ENCODE measurements at regions not wholly inside any gene's neighbourhood (a gene's known extent, or its start where the extent isn't known, plus 50 kb on each side); places are given as distances from the start of the nearest gene placed in this dataset.

DNA sequence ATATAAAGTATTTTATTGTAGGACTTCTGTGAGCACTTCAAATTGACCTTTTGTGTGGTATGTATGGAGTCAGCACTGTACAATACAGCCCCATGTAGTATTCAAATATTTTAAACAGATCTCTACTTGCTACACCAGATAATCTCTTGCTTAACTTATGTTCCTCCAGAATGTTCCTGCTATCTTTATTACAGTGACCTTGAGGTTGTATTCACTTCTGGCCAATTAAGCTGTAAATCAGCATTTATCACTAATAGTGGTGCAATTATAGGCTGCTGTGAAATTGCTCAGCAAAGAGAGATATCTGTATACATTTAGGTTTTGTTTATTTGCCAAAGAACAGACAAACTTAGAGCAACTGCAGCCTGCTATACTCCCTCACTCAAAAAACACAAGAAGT lies 1218.6 kb downstream of the PCDH17 start:
- TF ChIP-seq, protein P1, sequence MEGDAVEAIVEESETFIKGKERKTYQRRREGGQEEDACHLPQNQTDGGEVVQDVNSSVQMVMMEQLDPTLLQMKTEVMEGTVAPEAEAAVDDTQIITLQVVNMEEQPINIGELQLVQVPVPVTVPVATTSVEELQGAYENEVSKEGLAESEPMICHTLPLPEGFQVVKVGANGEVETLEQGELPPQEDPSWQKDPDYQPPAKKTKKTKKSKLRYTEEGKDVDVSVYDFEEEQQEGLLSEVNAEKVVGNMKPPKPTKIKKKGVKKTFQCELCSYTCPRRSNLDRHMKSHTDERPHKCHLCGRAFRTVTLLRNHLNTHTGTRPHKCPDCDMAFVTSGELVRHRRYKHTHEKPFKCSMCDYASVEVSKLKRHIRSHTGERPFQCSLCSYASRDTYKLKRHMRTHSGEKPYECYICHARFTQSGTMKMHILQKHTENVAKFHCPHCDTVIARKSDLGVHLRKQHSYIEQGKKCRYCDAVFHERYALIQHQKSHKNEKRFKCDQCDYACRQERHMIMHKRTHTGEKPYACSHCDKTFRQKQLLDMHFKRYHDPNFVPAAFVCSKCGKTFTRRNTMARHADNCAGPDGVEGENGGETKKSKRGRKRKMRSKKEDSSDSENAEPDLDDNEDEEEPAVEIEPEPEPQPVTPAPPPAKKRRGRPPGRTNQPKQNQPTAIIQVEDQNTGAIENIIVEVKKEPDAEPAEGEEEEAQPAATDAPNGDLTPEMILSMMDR (conservative IDR thresholded peaks at IDR 0.05) = no peak
- TF ChIP-seq EZH2 (IDR thresholded peaks at IDR 0.05; ENCODE audit: low read depth) = no peak
